Spleen (tissue), 7 donors: ENCODE measurements at regions not wholly inside any gene's neighbourhood (a gene's known extent, or its start where the extent isn't known, plus 50 kb on each side); places are given as distances from the start of the nearest gene placed in this dataset.

Experiments
- POLR2A ChIP-seq, 3 donors: fragments of 450-650 bp; IDR thresholded peaks; one replicate each; pipeline ENCODE4 v1.5.1; 2017; ENCODE audit warnings: antibody characterized with exemption in 3 of 3, mild to moderate bottlenecking in 1 of 3
- POLR2AphosphoS5 ChIP-seq, 3 donors: sonication (generic); formaldehyde crosslinking; IDR thresholded peaks; one replicate each; pipeline ENCODE4 v1.5.1; 2017; ENCODE audit warnings: antibody characterized with exemption in 3 of 3
- TF ChIP-seq, protein P1 (sequence below), 11 experiments: fragments of 200-600 bp in 7 of 11; fragments of 450-650 bp in 4 of 11; sonication (generic) in 4 of 11; IDR thresholded peaks in 8 of 11; conservative IDR thresholded peaks in 3 of 11; 1 replicate in 7 of 11; 2 replicates in 4 of 11; pipeline versions ENCODE4 v1.4.0 to v1.8.0; 2016 to 2021; ENCODE audit warnings: antibody characterized with exemption in 11 of 11, inconsistent platforms in 4 of 11, mild to moderate bottlenecking in 1 of 11
- donor health status: DM: no; HTN: no; CAD: no; lungs with moderate emphysema.
- donor health status: DM: no; HTN: no; CAD: no.
- donor health status: DM: no; HTN: no; CAD: no.

DNA sequence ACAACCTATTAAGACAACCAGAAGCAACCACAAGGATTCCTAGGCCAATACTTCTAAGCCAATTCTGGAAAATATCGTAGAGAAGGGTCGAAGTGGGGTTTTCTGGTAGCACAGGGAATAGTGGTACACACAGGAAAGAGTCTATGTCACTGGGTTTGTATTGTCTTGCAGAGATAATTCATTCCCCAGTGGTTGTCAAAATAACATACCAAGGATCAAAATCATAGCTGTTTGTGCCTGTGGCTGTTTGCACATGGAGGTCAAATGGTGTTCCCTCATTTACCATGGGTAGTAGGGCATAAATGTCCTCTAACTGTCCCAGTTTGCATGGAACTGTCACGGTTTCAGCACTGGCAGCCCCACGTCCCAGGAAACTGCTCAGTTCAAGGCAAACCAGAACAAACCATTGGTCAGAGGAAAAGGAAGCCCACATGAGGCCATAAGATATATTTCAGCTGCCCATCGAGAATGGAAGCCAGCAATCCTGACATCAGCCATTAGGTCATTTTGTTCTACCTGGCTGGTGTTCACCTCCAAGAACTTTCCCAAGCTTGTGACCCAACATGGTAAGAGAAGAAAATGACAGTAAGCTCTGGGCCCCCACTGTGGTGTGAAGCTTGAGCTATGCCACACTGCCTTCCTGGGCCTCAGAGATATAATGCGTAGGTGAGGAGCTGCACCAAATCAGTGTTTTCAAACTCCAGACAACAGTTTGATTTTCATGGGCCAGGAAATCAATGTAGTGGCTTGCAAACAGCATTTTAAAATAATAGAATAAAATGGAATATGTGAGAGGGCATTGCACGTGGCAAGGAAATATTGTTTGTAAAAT is 53.9 kb upstream of the NFE2L3 start:
- TF ChIP-seq POLR2A (IDR thresholded peaks at IDR 0.05) (no peak), POLR2AphosphoS5 (IDR thresholded peaks at IDR 0.05) (no peak)
- TF ChIP-seq, protein P1, sequence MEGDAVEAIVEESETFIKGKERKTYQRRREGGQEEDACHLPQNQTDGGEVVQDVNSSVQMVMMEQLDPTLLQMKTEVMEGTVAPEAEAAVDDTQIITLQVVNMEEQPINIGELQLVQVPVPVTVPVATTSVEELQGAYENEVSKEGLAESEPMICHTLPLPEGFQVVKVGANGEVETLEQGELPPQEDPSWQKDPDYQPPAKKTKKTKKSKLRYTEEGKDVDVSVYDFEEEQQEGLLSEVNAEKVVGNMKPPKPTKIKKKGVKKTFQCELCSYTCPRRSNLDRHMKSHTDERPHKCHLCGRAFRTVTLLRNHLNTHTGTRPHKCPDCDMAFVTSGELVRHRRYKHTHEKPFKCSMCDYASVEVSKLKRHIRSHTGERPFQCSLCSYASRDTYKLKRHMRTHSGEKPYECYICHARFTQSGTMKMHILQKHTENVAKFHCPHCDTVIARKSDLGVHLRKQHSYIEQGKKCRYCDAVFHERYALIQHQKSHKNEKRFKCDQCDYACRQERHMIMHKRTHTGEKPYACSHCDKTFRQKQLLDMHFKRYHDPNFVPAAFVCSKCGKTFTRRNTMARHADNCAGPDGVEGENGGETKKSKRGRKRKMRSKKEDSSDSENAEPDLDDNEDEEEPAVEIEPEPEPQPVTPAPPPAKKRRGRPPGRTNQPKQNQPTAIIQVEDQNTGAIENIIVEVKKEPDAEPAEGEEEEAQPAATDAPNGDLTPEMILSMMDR (IDR thresholded peaks at IDR 0.05 in 8 of 11, conservative IDR thresholded peaks at IDR 0.05 in 3 of 11), result no peak
